Esophagus squamous epithelium (tissue), 5 donors: ENCODE measurements at regions not wholly inside any gene's neighbourhood (a gene's known extent, or its start where the extent isn't known, plus 50 kb on each side); places are given as distances from the start of the nearest gene placed in this dataset.

Experiments
- DNase-seq: peaks from one replicate; lab custom pipeline; 2025; lab: John Stamatoyannopoulos, UW
- H3K27ac ChIP-seq, 4 donors: fragments of 200-600 bp; sonication (generic); one replicate each; pipeline ENCODE4 v1.5.1; 2016 to 2019; ENCODE audit warnings: mild to moderate bottlenecking in 1 of 4
- H3K27me3 ChIP-seq, 4 donors: fragments of 200-600 bp; sonication (generic); 1 replicate in 3 of 4; 2 replicates in 1 of 4; pipeline versions ENCODE4 v1.5.1 to v1.6.0; 2017 to 2021; ENCODE audit warnings: antibody characterized with exemption in 1 of 4
- H3K36me3 ChIP-seq, 3 donors: fragments of 200-600 bp; sonication (generic); one replicate each; pipeline ENCODE4 v1.5.1; 2016 to 2019
- H3K4me1 ChIP-seq, 3 donors: fragments of 200-600 bp; sonication (generic); one replicate each; pipeline ENCODE4 v1.5.1; 2017 to 2019
- H3K4me3 ChIP-seq, 4 donors: fragments of 200-600 bp; sonication (generic); 1 replicate in 3 of 4; 2 replicates in 1 of 4; pipeline ENCODE4 v1.5.1; 2016 to 2019; ENCODE audit warnings: mild to moderate bottlenecking in 2 of 4, moderate library complexity in 1 of 4
- H3K9me3 ChIP-seq, 3 donors: fragments of 200-600 bp; sonication (generic); one replicate each; pipeline ENCODE4 v1.5.1; 2016 to 2019
- POLR2A ChIP-seq, 4 donors: fragments of 450-650 bp; IDR thresholded peaks; one replicate each; pipeline ENCODE4 v1.6.1; 2017; ENCODE audit warnings: antibody characterized with exemption in 4 of 4, mild to moderate bottlenecking in 4 of 4, moderate library complexity in 3 of 4
- WGBS, 2 donors: methylation state at CpG; one replicate each; pipeline ENCODE4 v1.1.5; 2018; 5-methylcytosine and 5-hydroxymethylcytosine counted together
- intact Hi-C: fragments of 100-400 bp; cut with DNase I; formaldehyde crosslinking; loops from one replicate; pipeline ENCODE4 v1.15.0; 2022
- TF ChIP-seq, protein P1 (sequence below), 6 experiments: fragments of 450-650 bp in 4 of 6; fragments of 200-600 bp in 2 of 6; sonication (generic) in 2 of 6; IDR thresholded peaks; one replicate each; pipeline ENCODE4 v1.5.1; 2016 to 2019; ENCODE audit warnings: antibody characterized with exemption in 6 of 6, mild to moderate bottlenecking in 4 of 6, moderate library complexity in 4 of 6
- donor health status: DM: yes; HTN: yes; CAD: no.

DNA sequence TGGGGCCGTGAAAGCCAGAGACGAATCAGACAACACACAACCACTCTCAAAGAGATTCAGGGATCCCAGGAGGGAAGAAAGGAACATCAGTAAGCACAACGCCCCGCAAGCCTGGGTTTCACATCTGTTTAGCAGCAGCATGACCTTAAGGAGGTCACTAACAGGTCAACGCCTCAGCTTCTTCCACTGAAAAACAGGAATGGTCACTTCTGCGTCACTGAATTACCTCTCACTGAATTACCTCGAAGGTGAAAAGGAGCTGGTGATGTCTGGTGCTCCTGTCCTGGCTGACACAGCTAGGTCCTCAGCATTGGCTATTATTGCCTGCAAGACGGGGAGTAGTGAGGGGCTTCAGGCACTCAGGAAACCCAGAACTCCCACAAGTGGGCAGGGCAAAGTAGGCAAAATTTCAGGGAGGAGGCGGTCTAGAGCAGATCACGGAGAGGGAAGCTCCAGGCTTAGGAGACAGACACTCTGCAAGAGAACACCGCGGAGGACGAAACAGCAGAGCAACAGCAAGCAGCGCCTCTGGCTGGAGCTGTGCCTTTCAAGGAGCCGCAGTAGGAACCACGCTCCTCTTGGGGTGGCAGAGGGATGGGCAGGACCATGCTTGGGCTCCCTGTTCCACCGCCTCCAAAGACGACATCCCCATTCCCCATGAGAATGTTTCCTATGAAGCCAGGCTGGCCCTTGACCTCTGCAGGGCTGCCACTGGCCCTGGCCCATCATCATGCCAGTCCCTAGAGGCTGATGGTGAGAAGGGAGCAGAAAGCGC, 108.4 kb downstream of the SINHCAF start:
- no peak for DNase-seq
- no peaks in the 10 kb centered on the region for H3K36me3 ChIP-seq
- no peaks in the 10 kb centered on the region for H3K9me3 ChIP-seq
- 65% methylated on average over 12 to 16 of the region's 19 CpGs for WGBS, 2 donors
- peaks cover 0 to 16% (median 0%) of the 10 kb centered on the region in 4 donors for H3K27me3 ChIP-seq
- H3K27ac ChIP-seq, result no peak overlapping the region
- H3K4me1 ChIP-seq, result peaks cover 0 to 29% (median 0%) of the 10 kb centered on the region in 3 donors
- TF ChIP-seq POLR2A (IDR thresholded peaks at IDR 0.05), result no peak
- TF ChIP-seq, protein P1, sequence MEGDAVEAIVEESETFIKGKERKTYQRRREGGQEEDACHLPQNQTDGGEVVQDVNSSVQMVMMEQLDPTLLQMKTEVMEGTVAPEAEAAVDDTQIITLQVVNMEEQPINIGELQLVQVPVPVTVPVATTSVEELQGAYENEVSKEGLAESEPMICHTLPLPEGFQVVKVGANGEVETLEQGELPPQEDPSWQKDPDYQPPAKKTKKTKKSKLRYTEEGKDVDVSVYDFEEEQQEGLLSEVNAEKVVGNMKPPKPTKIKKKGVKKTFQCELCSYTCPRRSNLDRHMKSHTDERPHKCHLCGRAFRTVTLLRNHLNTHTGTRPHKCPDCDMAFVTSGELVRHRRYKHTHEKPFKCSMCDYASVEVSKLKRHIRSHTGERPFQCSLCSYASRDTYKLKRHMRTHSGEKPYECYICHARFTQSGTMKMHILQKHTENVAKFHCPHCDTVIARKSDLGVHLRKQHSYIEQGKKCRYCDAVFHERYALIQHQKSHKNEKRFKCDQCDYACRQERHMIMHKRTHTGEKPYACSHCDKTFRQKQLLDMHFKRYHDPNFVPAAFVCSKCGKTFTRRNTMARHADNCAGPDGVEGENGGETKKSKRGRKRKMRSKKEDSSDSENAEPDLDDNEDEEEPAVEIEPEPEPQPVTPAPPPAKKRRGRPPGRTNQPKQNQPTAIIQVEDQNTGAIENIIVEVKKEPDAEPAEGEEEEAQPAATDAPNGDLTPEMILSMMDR (IDR thresholded peaks at IDR 0.05), result no peak
- H3K4me3 ChIP-seq, result no peak overlapping the region
- intact Hi-C loops, result no loop called here

DNA sequence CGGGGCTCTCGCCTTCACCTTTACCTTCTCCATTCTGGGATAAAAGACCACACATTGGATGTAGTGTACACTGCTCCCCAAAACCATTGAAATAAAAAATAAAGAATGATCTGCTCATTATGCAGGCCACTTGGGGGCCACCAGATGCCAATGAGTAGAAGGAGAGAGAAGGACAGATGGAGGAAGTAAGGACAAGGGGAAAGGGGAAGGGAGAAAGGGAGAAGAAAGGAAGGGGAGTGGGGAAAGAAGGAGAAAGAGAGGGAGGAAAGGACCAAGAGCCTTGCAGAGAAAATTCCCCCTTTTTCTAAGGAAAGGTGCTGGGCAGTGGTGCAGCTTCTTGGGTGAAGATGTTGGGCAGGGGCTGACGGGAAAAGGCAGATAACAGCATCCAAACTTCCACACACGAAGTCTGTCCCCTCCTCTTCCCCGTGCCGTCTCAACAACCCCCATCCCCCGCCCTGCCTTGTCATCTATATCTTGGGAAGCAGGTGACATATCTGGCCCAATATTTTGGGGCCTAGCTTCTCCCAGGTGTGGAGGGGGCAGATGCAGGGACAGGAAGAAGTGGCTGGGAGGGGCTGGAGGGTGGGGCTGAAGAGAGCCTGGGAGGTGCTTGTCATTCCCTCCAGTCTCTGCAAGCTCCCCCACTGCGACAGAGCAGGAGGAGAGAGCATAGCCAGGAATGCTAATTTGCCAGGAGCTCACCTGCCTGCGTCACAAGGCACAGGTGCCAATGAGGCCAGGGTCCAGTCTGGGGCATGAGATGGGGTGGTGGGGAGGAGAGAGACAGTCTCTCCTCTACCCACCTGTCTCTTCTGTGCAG, 107.5 kb downstream of the SINHCAF start:
- Histone ChIP-seq H3K4me3 (no peak overlapping the region), H3K36me3 (no peaks in the 10 kb centered on the region), H3K27ac (no peak overlapping the region), H3K27me3 (peaks cover 0 to 16% (median 0%) of the 10 kb centered on the region in 4 donors), H3K9me3 (no peaks in the 10 kb centered on the region), H3K4me1 (peaks cover 0 to 29% (median 0%) of the 10 kb centered on the region in 3 donors)
- DNase-seq, result no peak
- TF ChIP-seq, protein P1 (IDR thresholded peaks at IDR 0.05), result no peak
- no peak for TF ChIP-seq POLR2A (IDR thresholded peaks at IDR 0.05)
- intact Hi-C loops, result no loop called here
- WGBS, 2 donors, result 57 to 64% methylated on average over 7 to 9 of the region's 9 CpGs

DNA sequence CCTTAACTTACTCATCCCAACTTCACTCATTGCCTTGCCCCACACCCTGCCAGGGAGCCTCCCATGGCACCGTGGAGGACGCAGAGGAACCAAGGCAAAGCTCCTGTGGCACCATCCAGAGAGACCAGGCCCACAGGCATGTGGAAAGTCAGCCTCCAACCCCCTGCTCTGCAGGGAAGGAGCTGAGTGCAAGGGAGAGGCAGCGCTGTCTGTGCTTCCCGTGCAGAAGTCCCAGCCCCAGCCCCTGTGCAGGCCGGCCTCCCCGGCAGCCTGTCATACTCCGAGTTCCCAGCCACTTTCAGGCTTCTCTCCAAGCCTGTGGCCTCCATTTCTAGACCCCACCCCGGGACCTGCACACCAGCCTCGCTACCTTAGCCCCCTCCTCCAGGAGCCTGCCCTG, 106.4 kb downstream of the SINHCAF start:
- 85 to 97% methylated on average over 7 to 8 of the region's 9 CpGs for WGBS, 2 donors
- TF ChIP-seq, protein P1 (IDR thresholded peaks at IDR 0.05), result no peak
- TF ChIP-seq POLR2A (IDR thresholded peaks at IDR 0.05), result no peak
- DNase-seq, result no peak

DNA sequence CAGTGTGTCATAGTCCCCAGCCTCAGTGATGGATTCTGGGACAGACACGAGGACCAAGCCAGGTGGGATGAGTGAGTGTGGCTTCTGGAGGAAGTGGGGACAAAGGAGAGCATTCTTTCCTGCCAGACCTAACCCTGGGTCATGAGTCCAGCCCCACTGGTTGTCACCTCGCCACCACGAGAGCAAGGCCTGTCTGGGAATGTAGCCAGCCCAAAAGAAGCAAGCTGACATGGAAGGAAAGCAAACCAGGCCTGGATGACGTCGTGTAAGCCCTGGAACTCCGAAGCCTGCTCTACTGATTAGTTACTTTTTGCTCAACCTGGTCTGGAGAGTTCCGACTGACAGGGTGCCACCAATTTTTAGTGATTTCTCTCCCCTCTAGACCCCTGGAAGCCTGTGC, 105.9 kb downstream of the SINHCAF start:
- intact Hi-C loops, result no loop called here
- 84 to 90% methylated on average over 2 to 6 of the region's 7 CpGs for WGBS, 2 donors
- no peak for DNase-seq
- Histone ChIP-seq H3K27ac (no peak overlapping the region), H3K36me3 (no peaks in the 10 kb centered on the region), H3K27me3 (peaks cover 0 to 16% (median 0%) of the 10 kb centered on the region in 4 donors), H3K9me3 (no peaks in the 10 kb centered on the region), H3K4me3 (no peak overlapping the region), H3K4me1 (peaks cover 0 to 25% (median 0%) of the 10 kb centered on the region in 3 donors)
- TF ChIP-seq, protein P1 (IDR thresholded peaks at IDR 0.05), result no peak
- no peak for TF ChIP-seq POLR2A (IDR thresholded peaks at IDR 0.05)

More for the DNA sequence above, 106.4 kb downstream of the SINHCAF start:
- Histone ChIP-seq H3K27me3 (peaks cover 0 to 16% (median 0%) of the 10 kb centered on the region in 4 donors), H3K36me3 (no peaks in the 10 kb centered on the region), H3K27ac (no peak overlapping the region), H3K9me3 (no peaks in the 10 kb centered on the region), H3K4me1 (peaks cover 0 to 29% (median 0%) of the 10 kb centered on the region in 3 donors), H3K4me3 (no peak overlapping the region)
- intact Hi-C loops, result no loop called here
